GM20000 (cell line): ENCODE measurements at regions not wholly inside any gene's neighbourhood (a gene's known extent, or its start where the extent isn't known, plus 50 kb on each side); places are given as distances from the start of the nearest gene placed in this dataset.

ENCODE experiments used
- DNase-seq: peaks from one replicate; pipeline ENCODE4 v3.0.0; 2012; ENCODE audit warnings: low spot score
- CTCF ChIP-seq: IDR thresholded peaks from 2 replicates; pipeline ENCODE4 v1.5.1; 2012; ENCODE audit warnings: mild to moderate bottlenecking, control low read depth; ENCODE audit errors: extremely low read depth, missing control alignments

DNA sequence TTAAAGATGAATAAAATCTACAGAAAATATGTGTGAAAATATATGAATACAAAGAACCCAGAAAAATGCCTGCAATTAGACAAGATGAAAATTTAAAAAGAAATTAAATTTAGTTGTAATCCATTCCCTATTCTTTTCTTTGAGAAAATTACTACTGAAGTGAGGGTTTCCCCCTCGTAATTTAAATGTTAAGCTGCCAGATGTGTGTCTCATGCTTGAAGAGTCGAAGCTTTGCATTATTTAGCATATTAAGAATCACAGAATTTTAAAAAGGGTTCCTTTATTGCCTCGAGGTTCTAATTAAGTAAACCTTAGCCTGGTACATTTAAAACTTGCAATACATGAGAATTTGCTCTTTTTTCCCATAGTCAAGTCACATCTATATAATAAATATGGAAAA lies 630.1 kb downstream of the TFAP2A start:
- no peak for DNase-seq
- no peak for TF ChIP-seq CTCF

GRCh38 chr6:9783567-9783966 lies 631.3 kb downstream of the TFAP2A start:
- no peak for TF ChIP-seq CTCF
- DNase-seq = no peak

- TF ChIP-seq CTCF = no peak
- DNase-seq = peak; percentile 6
Measured at GRCh38 chr6:9766240-9766915, 648.5 kb downstream of the TFAP2A start.

DNA sequence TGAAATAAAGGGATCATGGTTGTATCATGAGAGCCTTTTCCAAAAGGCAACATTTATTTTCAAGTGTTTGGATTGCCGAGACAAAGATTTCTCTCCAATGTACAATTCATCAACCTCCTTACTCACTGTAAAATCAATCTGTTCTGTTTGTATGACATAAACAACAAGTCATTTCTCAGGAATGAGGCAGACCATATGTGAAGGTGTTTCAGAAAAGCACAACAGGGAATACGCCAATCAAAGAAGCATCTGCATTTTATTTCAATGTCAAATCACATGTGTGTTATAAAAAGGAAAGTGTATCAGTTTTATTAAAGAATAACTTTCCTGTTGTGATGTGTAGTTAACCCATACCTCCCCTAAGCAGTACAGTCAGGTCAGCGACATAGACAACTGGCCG lies 653.7 kb downstream of the TFAP2A start:
- no peak for TF ChIP-seq CTCF
- no peak for DNase-seq

GRCh38 chr6:9754515-9754914 lies 660.4 kb downstream of the TFAP2A start:
- no peak for DNase-seq
- no peak for TF ChIP-seq CTCF

GRCh38 chr6:9745966-9746365 lies 668.9 kb downstream of the TFAP2A start:
- no peak for DNase-seq
- no peak for TF ChIP-seq CTCF

DNA sequence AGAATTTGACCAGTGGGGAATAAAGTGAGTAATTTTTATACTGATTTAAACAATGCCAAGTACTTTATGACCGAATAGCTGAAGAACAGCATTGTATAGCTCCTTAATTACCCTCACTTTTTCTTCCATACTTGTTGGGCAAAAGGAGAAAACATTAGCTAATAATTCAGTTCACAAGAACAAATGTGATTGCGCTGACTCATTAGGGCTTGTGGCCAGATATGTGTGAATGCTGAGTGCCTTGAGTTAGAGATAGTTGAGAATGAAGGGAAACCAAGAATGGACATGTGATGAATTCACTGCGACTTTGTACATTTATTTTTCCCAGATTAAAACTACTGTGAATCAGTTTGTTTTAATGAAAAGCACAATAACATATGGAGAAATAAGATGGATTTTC lies 669.4 kb downstream of the TFAP2A start:
- no peak for TF ChIP-seq CTCF
- no peak for DNase-seq
